K562 (cell line): ENCODE measurements at regions not wholly inside any gene's neighbourhood (a gene's known extent, or its start where the extent isn't known, plus 50 kb on each side); places are given as distances from the start of the nearest gene placed in this dataset.

ENCODE experiments used
- ATAC-seq: fragments of 200-7000 bp; cut with Tn5 transposase; 3 replicates; pipeline ENCODE4 v1.9.1; 2020; ENCODE audit warnings: moderate library complexity
- BruUV-seq: library from RNA; stranded (reverse); fragments of 400-500 nt; replicated peaks from 2 replicates; lab custom pipeline; 2021; lab: Mats Ljungman, UMichigan
- CTCF ChIA-PET: fragments of 300-600 bp; formaldehyde crosslinking; extraction: SDS; loops from one replicate; lab custom pipeline; 2021; ENCODE audit warnings: low intra/inter-chr PET ratio; lab: Yijun Ruan, JAX
- POLR2A ChIA-PET: fragments of 300-600, 350-650 bp; sonication (Branson Sonifier 250); formaldehyde crosslinking; extraction: SDS; loops from one replicate; lab custom pipeline; 2021; ENCODE audit warnings: antibody characterized with exemption, inconsistent platforms; lab: Yijun Ruan, JAX
- DNase-seq, 4 experiments: peaks; one replicate each; pipeline versions ENCODE4 v3.0.0 to v3.0.0-alpha.2; 2011 to 2018; ENCODE audit warnings: low spot score in 3 of 4, mixed read lengths in 3 of 4; ENCODE audit errors: extremely low read depth in 1 of 4
- FAIRE-seq: peaks from 2 replicates; lab custom pipeline; 2011; peaks lifted over from hg19 to GRCh38; lab: Jason Lieb, UNC
- H2AFZ ChIP-seq: 2 replicates; pipeline ENCODE4 v1.6.0; 2011; ENCODE audit warnings: low read depth, low read length, control low read depth, inconsistent platforms
- H3K27ac ChIP-seq: fragments of 200-600 bp; 3 replicates; pipeline ENCODE4 v1.8.0; 2011; ENCODE audit warnings: low read depth, mild to moderate bottlenecking, control low read depth, inconsistent platforms, low read length, moderate library complexity, mixed read lengths; ENCODE audit errors: extremely low read depth
- H3K27me3 ChIP-seq, 2 experiments: fragments of 300-600 bp in 1 of 2; 2 replicates in 1 of 2; 3 replicates in 1 of 2; pipeline versions ENCODE4 v1.6.0 to v1.8.0; 2011; ENCODE audit warnings: inconsistent platforms in 2 of 2, low read length in 2 of 2, mild to moderate bottlenecking in 1 of 2, mixed read lengths in 1 of 2, moderate library complexity in 1 of 2; ENCODE audit not compliant: control insufficient read depth in 2 of 2, insufficient read depth in 2 of 2
- H3K36me3 ChIP-seq: fragments of 300-600 bp; 3 replicates; pipeline ENCODE4 v1.8.0; 2011; ENCODE audit warnings: mild to moderate bottlenecking, low read length, inconsistent platforms; ENCODE audit not compliant: control insufficient read depth, insufficient read depth
- H3K4me1 ChIP-seq, 2 experiments: fragments of 200-600 bp in 1 of 2; replicated peaks in 1 of 2; 2 replicates in 1 of 2; 3 replicates in 1 of 2; pipeline versions ENCODE4 v1.5.1 to v1.8.0; 2011; ENCODE audit warnings: inconsistent platforms in 2 of 2, low read length in 2 of 2, mild to moderate bottlenecking in 1 of 2, mixed read lengths in 1 of 2, moderate library complexity in 1 of 2; ENCODE audit not compliant: control insufficient read depth in 2 of 2, insufficient read depth in 2 of 2
- H3K4me2 ChIP-seq: 2 replicates; pipeline ENCODE4 v1.6.1; 2011; ENCODE audit warnings: low read length, control low read depth, inconsistent platforms, mixed read lengths; ENCODE audit not compliant: insufficient read depth
- H3K4me3 ChIP-seq: fragments of 200-600 bp; sonication (generic), shearing (Covaris generic); 2 replicates; pipeline ENCODE4 v1.5.1; 2016; ENCODE audit warnings: control low read depth, inconsistent platforms
- H3K79me2 ChIP-seq: fragments of 200-600 bp; 3 replicates; pipeline ENCODE4 v1.8.0; 2011; ENCODE audit warnings: low read length, inconsistent platforms; ENCODE audit not compliant: control insufficient read depth, insufficient read depth
- H3K9ac ChIP-seq, 2 experiments: 2 replicates each; pipeline versions ENCODE4 v1.6.0 to v1.6.1; 2011; ENCODE audit warnings: low read depth in 2 of 2, low read length in 2 of 2, control low read depth in 1 of 2, inconsistent platforms in 1 of 2, mild to moderate bottlenecking in 1 of 2, mixed read lengths in 1 of 2; ENCODE audit not compliant: insufficient read depth in 1 of 2
- H3K9me1 ChIP-seq: one replicate; pipeline ENCODE4 v1.6.0; 2011; ENCODE audit warnings: inconsistent platforms, mild to moderate bottlenecking, low read length, moderate library complexity; ENCODE audit not compliant: control insufficient read depth, insufficient read depth
- H3K9me3 ChIP-seq: replicated peaks from 2 replicates; pipeline ENCODE4 v1.5.1; 2011; ENCODE audit warnings: low read depth, low read length, inconsistent platforms; ENCODE audit not compliant: control insufficient read depth, insufficient read depth
- H4K20me1 ChIP-seq: replicated peaks from 2 replicates; pipeline ENCODE4 v1.6.1; 2011; ENCODE audit warnings: low read length, inconsistent platforms, mixed read lengths; ENCODE audit not compliant: control insufficient read depth, insufficient read depth
- JUND ChIP-seq, 2 experiments: IDR thresholded peaks; 2 replicates in 1 of 2; 3 replicates in 1 of 2; pipeline ENCODE4 v1.6.1; 2011; ENCODE audit warnings: borderline replicate concordance in 2 of 2, low read depth in 2 of 2, low read length in 2 of 2, improper control_type of control experiment in 1 of 2, missing biosample characterization in 1 of 2, missing genetic modification characterization in 1 of 2, missing genetic modification reagents in 1 of 2
- L3MBTL2 ChIP-seq: fragments of 450-650 bp; IDR thresholded peaks from 2 replicates; pipeline ENCODE4 v1.6.1; 2016; ENCODE audit warnings: mild to moderate bottlenecking, moderate library complexity
- MYBL2 ChIP-seq, 2 experiments: fragments of 450-650 bp in 1 of 2; sonication (generic) in 1 of 2; formaldehyde crosslinking in 1 of 2; IDR thresholded peaks; 2 replicates each; pipeline versions ENCODE4 v1.6.1 to v1.8.1; 2017 to 2022; ENCODE audit warnings: borderline replicate concordance in 1 of 2, inconsistent platforms in 1 of 2, low read depth in 1 of 2, mild to moderate bottlenecking in 1 of 2, missing genetic modification reagents in 1 of 2, moderate library complexity in 1 of 2
- PHF8 ChIP-seq: fragments of 200-600 bp; sonication (generic); IDR thresholded peaks from 2 replicates; pipeline ENCODE4 v1.6.1; 2012; ENCODE audit warnings: mixed run types, mild to moderate bottlenecking, inconsistent platforms, low read length, moderate library complexity, borderline replicate concordance
- SMARCA4 ChIP-seq: fragments of 450-650 bp; IDR thresholded peaks from 2 replicates; pipeline ENCODE4 v1.6.1; 2016
- SRF ChIP-seq, 2 experiments: fragments of 250-450, 450-650 bp in 1 of 2; sonication (Bioruptor Pico) in 1 of 2; sonication (generic) in 1 of 2; formaldehyde crosslinking; IDR thresholded peaks; 2 replicates each; pipeline versions ENCODE4 v1.5.0 to v1.5.1; 2020 to 2022; ENCODE audit warnings: mild to moderate bottlenecking in 1 of 2, missing genetic modification reagents in 1 of 2
- WGBS: fragments of 100-300 bp; shearing (Covaris generic); methylation state at CpG from one replicate; pipeline ENCODE4 v1.1.6; 2016; ENCODE audit warnings: low coverage, mixed read lengths; ENCODE audit not compliant: insufficient coverage; ENCODE audit errors: missing lambda C conversion rate; 5-methylcytosine and 5-hydroxymethylcytosine counted together
- in situ Hi-C: fragments of 300-500 bp; cut with MboI; formaldehyde crosslinking; loops from 4 replicates; pipeline ENCODE4 v1.15.0; 2018; ENCODE audit warnings: inconsistent platforms, mixed read lengths
- intact Hi-C: fragments of 100-400 bp; cut with micrococcal nuclease; formaldehyde crosslinking; loops from 2 replicates; pipeline ENCODE4 v1.14.2; 2022
- TF ChIP-seq, protein P1 (sequence below): fragments of 450-650 bp; IDR thresholded peaks from 2 replicates; pipeline ENCODE4 v1.6.1; 2016; ENCODE audit warnings: mild to moderate bottlenecking
- TF ChIP-seq, protein P2 (sequence below): fragments of 250-450 bp; sonication (Bioruptor Pico); IDR thresholded peaks from 2 replicates; pipeline ENCODE4 v1.5.0; 2020; ENCODE audit warnings: mild to moderate bottlenecking

- 0% methylated on average over 2 of the region's 2 CpGs for WGBS
- FAIRE-seq (no peak), ATAC-seq (no peak)
These were observed 186.3 kb upstream of the SOX9 start for GRCh38 chr17:71934520-71934919.

GRCh38 chr17:71935341-71935740, 185.5 kb upstream of the SOX9 start:
- H3K79me2 ChIP-seq, result no peaks in the 10 kb centered on the region
- no peaks in the 10 kb centered on the region for H3K27me3 ChIP-seq
- H3K9ac ChIP-seq, result no peak overlapping the region
- in situ Hi-C loops (no loop called here), intact Hi-C loops (no loop called here)
- CTCF ChIA-PET, result no interaction called here
- H3K9me1 ChIP-seq, result no peaks in the 10 kb centered on the region
- BruUV-seq, result no TSS peak
- no peak overlapping the region for H3K4me3 ChIP-seq
- H2AFZ ChIP-seq, result no peak overlapping the region
- ATAC-seq, result no peak
- H3K4me2 ChIP-seq, result no peak overlapping the region
- DNase-seq, result no peak
- POLR2A ChIA-PET, result no interaction called here
- WGBS, result 0% methylated on average over 2 of the region's 2 CpGs
- H3K27ac ChIP-seq, result no peak overlapping the region
- H3K4me1 ChIP-seq, result no peaks in the 10 kb centered on the region
- no peaks in the 10 kb centered on the region for H3K36me3 ChIP-seq
- no peaks in the 10 kb centered on the region for H4K20me1 ChIP-seq
- no peak for FAIRE-seq
- TF ChIP-seq, protein P1, sequence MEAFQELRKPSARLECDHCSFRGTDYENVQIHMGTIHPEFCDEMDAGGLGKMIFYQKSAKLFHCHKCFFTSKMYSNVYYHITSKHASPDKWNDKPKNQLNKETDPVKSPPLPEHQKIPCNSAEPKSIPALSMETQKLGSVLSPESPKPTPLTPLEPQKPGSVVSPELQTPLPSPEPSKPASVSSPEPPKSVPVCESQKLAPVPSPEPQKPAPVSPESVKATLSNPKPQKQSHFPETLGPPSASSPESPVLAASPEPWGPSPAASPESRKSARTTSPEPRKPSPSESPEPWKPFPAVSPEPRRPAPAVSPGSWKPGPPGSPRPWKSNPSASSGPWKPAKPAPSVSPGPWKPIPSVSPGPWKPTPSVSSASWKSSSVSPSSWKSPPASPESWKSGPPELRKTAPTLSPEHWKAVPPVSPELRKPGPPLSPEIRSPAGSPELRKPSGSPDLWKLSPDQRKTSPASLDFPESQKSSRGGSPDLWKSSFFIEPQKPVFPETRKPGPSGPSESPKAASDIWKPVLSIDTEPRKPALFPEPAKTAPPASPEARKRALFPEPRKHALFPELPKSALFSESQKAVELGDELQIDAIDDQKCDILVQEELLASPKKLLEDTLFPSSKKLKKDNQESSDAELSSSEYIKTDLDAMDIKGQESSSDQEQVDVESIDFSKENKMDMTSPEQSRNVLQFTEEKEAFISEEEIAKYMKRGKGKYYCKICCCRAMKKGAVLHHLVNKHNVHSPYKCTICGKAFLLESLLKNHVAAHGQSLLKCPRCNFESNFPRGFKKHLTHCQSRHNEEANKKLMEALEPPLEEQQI, result no peak
- TF ChIP-seq SRF (CRISPR knock-in tag; IDR thresholded peaks at IDR 0.05) (no peak), MYBL2 (IDR thresholded peaks at IDR 0.05; ENCODE audit: low read depth) (no peak), MYBL2 (CRISPR knock-in tag; IDR thresholded peaks at IDR 0.05; ENCODE audit: borderline replicate concordance) (no peak), PHF8 (no peak), L3MBTL2 (no peak), SMARCA4 (no peak)
- TF ChIP-seq, protein P2, sequence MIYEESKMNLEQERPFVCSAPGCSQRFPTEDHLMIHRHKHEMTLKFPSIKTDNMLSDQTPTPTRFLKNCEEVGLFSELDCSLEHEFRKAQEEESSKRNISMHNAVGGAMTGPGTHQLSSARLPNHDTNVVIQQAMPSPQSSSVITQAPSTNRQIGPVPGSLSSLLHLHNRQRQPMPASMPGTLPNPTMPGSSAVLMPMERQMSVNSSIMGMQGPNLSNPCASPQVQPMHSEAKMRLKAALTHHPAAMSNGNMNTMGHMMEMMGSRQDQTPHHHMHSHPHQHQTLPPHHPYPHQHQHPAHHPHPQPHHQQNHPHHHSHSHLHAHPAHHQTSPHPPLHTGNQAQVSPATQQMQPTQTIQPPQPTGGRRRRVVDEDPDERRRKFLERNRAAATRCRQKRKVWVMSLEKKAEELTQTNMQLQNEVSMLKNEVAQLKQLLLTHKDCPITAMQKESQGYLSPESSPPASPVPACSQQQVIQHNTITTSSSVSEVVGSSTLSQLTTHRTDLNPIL (CRISPR knock-in tag), result no peak
- TF ChIP-seq, all 486 proteins: peak for 0
- H3K9me3 ChIP-seq, result no peaks in the 10 kb centered on the region

More at GRCh38 chr17:71934520-71934919, 186.3 kb upstream of the SOX9 start:
- intact Hi-C loops, result no loop called here
- no peak overlapping the region for H3K4me2 ChIP-seq
- H3K79me2 ChIP-seq, result no peaks in the 10 kb centered on the region
- no peaks in the 10 kb centered on the region for H3K9me1 ChIP-seq
- H3K27me3 ChIP-seq, result no peaks in the 10 kb centered on the region
- no TSS peak for BruUV-seq
- no peak overlapping the region for H2AFZ ChIP-seq
- H4K20me1 ChIP-seq, result no peaks in the 10 kb centered on the region
- POLR2A ChIA-PET, result no interaction called here
- CTCF ChIA-PET, result no interaction called here
- no peak for DNase-seq
- H3K9me3 ChIP-seq, result no peaks in the 10 kb centered on the region
- TF ChIP-seq JUND (IDR thresholded peaks at IDR 0.05; ENCODE audit: borderline replicate concordance, low read depth, low read length) (no peak), JUND (tag; IDR thresholded peaks at IDR 0.05; ENCODE audit: borderline replicate concordance, low read depth, low read length) (no peak)
- no peak overlapping the region for H3K27ac ChIP-seq
- H3K36me3 ChIP-seq, result no peaks in the 10 kb centered on the region
- H3K4me3 ChIP-seq, result no peak overlapping the region
- in situ Hi-C loops, result no loop called here
- H3K4me1 ChIP-seq, result no peaks in the 10 kb centered on the region
- no peak overlapping the region for H3K9ac ChIP-seq
